ENCODE measurements at regions not wholly inside any gene's neighbourhood (a gene's known extent, or its start where the extent isn't known, plus 50 kb on each side); places are given as distances from the start of the nearest gene placed in this dataset.

- DNase-seq (ENCODE audit: low spot score): no peak
These were observed 141.5 kb downstream of the RRAGC start for GRCh38 chr1:38718031-38718430.

GRCh38 chr1:38716229-38716628 is 143.3 kb downstream of the RRAGC start:
- DNase-seq (ENCODE audit: low spot score): no peak

GRCh38 chr1:38715415-38715814 is 144.2 kb downstream of the RRAGC start:
- DNase-seq (ENCODE audit: low spot score): no peak

GRCh38 chr1:38712046-38712445 is 147.5 kb downstream of the RRAGC start:
- no peak for DNase-seq (ENCODE audit: low spot score)

- DNase-seq (ENCODE audit: low spot score): no peak
These were observed 150.8 kb downstream of the RRAGC start for GRCh38 chr1:38708701-38709258.

GRCh38 chr1:38701088-38701487 is 158.5 kb downstream of the RRAGC start:
- no peak for DNase-seq (ENCODE audit: low spot score)

- no peak for DNase-seq (ENCODE audit: low spot score)
These were observed 159.5 kb downstream of the RRAGC start for GRCh38 chr1:38700077-38700470.

GRCh38 chr1:38699330-38700076 is 160.1 kb downstream of the RRAGC start:
- no peak for DNase-seq (ENCODE audit: low spot score)

- no peak for DNase-seq (ENCODE audit: low spot score)
These were observed 162.2 kb downstream of the RRAGC start for GRCh38 chr1:38697387-38697786.

GRCh38 chr1:38696371-38696770 is 163.2 kb downstream of the RRAGC start:
- DNase-seq (ENCODE audit: low spot score): no peak

GRCh38 chr1:38693759-38694158 is 165.8 kb downstream of the RRAGC start:
- DNase-seq (ENCODE audit: low spot score): no peak

GRCh38 chr1:38693031-38693430 is 166.5 kb downstream of the RRAGC start:
- DNase-seq (ENCODE audit: low spot score): no peak

GRCh38 chr1:38690790-38691449 is 168.7 kb downstream of the RRAGC start:
- DNase-seq (ENCODE audit: low spot score): no peak

GRCh38 chr1:38686927-38687255 is 172.7 kb downstream of the RRAGC start:
- no peak for DNase-seq (ENCODE audit: low spot score)

- DNase-seq (ENCODE audit: low spot score): no peak
These were observed 173.2 kb downstream of the RRAGC start for GRCh38 chr1:38686167-38686926.

- DNase-seq (ENCODE audit: low spot score): no peak
These were observed 174.2 kb downstream of the RRAGC start for GRCh38 chr1:38685388-38685787.

- DNase-seq (ENCODE audit: low spot score): no peak
These were observed 178.6 kb downstream of the RRAGC start for GRCh38 chr1:38680801-38681510.

- no peak for DNase-seq (ENCODE audit: low spot score)
These were observed 181.8 kb downstream of the RRAGC start for GRCh38 chr1:38677756-38678155.

GRCh38 chr1:38677311-38677710 is 182.3 kb downstream of the RRAGC start:
- no peak for DNase-seq (ENCODE audit: low spot score)

- no peak for DNase-seq (ENCODE audit: low spot score)
These were observed 186.9 kb downstream of the RRAGC start for GRCh38 chr1:38672692-38673091.

GRCh38 chr1:38671221-38671620 is 188.4 kb downstream of the RRAGC start:
- DNase-seq (ENCODE audit: low spot score): no peak

GRCh38 chr1:38670544-38671122 is 188.9 kb downstream of the RRAGC start:
- DNase-seq (ENCODE audit: low spot score): no peak

Measured in AG08396 (cell line).